Trophoblast cell (in vitro differentiated cells and primary cell): ENCODE measurements at regions not wholly inside any gene's neighbourhood (a gene's known extent, or its start where the extent isn't known, plus 50 kb on each side); places are given as distances from the start of the nearest gene placed in this dataset.

Experiments
- DNase-seq, 2 donors: peaks; one replicate each; pipeline ENCODE4 v3.0.0-alpha.2; 2016
- H2AFZ ChIP-seq: 2 replicates; pipeline ENCODE4 v1.6.1; 2013; ENCODE audit warnings: low read length, moderate library complexity, mild to moderate bottlenecking; ENCODE audit not compliant: insufficient read depth, poor library complexity
- H2AK5ac ChIP-seq: 2 replicates; pipeline ENCODE4 v1.6.1; 2013; ENCODE audit warnings: mild to moderate bottlenecking, low read length
- H2BK120ac ChIP-seq: 2 replicates; pipeline ENCODE4 v1.6.1; 2013; ENCODE audit warnings: low read length, mild to moderate bottlenecking, moderate library complexity; ENCODE audit not compliant: insufficient read depth, poor library complexity
- H2BK12ac ChIP-seq: 2 replicates; pipeline ENCODE4 v1.6.1; 2013; ENCODE audit warnings: mild to moderate bottlenecking, low read length, moderate library complexity
- H2BK5ac ChIP-seq: 2 replicates; pipeline ENCODE4 v1.6.1; 2013; ENCODE audit warnings: low read length, low read depth, moderate library complexity, mild to moderate bottlenecking; ENCODE audit not compliant: poor library complexity
- H3K14ac ChIP-seq: 2 replicates; pipeline ENCODE4 v1.6.1; 2013; ENCODE audit warnings: mild to moderate bottlenecking, low read length
- H3K18ac ChIP-seq: 2 replicates; pipeline ENCODE4 v1.6.1; 2013; ENCODE audit warnings: mild to moderate bottlenecking, low read length
- H3K23ac ChIP-seq: 2 replicates; pipeline ENCODE4 v1.6.1; 2013; ENCODE audit warnings: low read length
- H3K27ac ChIP-seq: 2 replicates; pipeline ENCODE4 v1.5.1; 2013; ENCODE audit warnings: low read depth, mild to moderate bottlenecking, inconsistent platforms, low read length, moderate library complexity
- H3K27me3 ChIP-seq: 2 replicates; pipeline ENCODE4 v1.6.1; 2013; ENCODE audit warnings: inconsistent platforms, mild to moderate bottlenecking, low read length, moderate library complexity; ENCODE audit not compliant: insufficient read depth
- H3K36me3 ChIP-seq, 2 experiments: 1 replicate in 1 of 2; 2 replicates in 1 of 2; pipeline ENCODE4 v1.6.1; 2013; ENCODE audit warnings: low read length in 2 of 2, mild to moderate bottlenecking in 2 of 2, moderate library complexity in 1 of 2; ENCODE audit not compliant: insufficient read depth in 2 of 2, control insufficient read depth in 1 of 2
- H3K4ac ChIP-seq: 2 replicates; pipeline ENCODE4 v1.6.1; 2013; ENCODE audit warnings: low read depth, mild to moderate bottlenecking, low read length, moderate library complexity
- H3K4me1 ChIP-seq, 2 experiments: 1 replicate in 1 of 2; 2 replicates in 1 of 2; pipeline ENCODE4 v1.6.1; 2013; ENCODE audit warnings: low read length in 2 of 2, mild to moderate bottlenecking in 2 of 2, moderate library complexity in 1 of 2; ENCODE audit not compliant: insufficient read depth in 2 of 2, control insufficient read depth in 1 of 2
- H3K4me2 ChIP-seq: 2 replicates; pipeline ENCODE4 v1.6.1; 2013; ENCODE audit warnings: inconsistent platforms, mild to moderate bottlenecking, low read length, moderate library complexity
- H3K4me3 ChIP-seq: 2 replicates; pipeline ENCODE4 v1.5.1; 2013; ENCODE audit warnings: mild to moderate bottlenecking, low read depth, low read length, inconsistent platforms
- H3K79me1 ChIP-seq: one replicate; pipeline ENCODE4 v1.6.1; 2013; ENCODE audit warnings: low read length
- H3K79me2 ChIP-seq: 2 replicates; pipeline ENCODE4 v1.6.1; 2013; ENCODE audit warnings: low read length, mild to moderate bottlenecking; ENCODE audit not compliant: control insufficient read depth, insufficient read depth, poor library complexity
- H3K9ac ChIP-seq: 2 replicates; pipeline ENCODE4 v1.6.1; 2013; ENCODE audit warnings: mild to moderate bottlenecking, low read length
- H3K9me3 ChIP-seq: 2 replicates; pipeline ENCODE4 v1.6.1; 2013; ENCODE audit warnings: low read depth, mild to moderate bottlenecking, control low read depth, inconsistent platforms, low read length; ENCODE audit not compliant: insufficient read depth
- H4K12ac ChIP-seq: 2 replicates; pipeline ENCODE4 v1.6.1; 2013; ENCODE audit warnings: low read depth, mild to moderate bottlenecking, low read length, moderate library complexity
- H4K8ac ChIP-seq: 2 replicates; pipeline ENCODE4 v1.6.1; 2013; ENCODE audit warnings: low read depth, mild to moderate bottlenecking, low read length, moderate library complexity
- H4K91ac ChIP-seq: one replicate; pipeline ENCODE4 v1.6.1; 2013; ENCODE audit warnings: low read depth, mild to moderate bottlenecking, low read length, moderate library complexity
- WGBS: extraction: QIAGEN DNeasy Blood & Tissue Kit; methylation state at CpG from one replicate; pipeline ENCODE4 v1.1.7; 2013; ENCODE audit warnings: missing lambda C conversion rate; ENCODE audit not compliant: insufficient read length, insufficient coverage; ENCODE audit errors: extremely low coverage; 5-methylcytosine and 5-hydroxymethylcytosine counted together

GRCh38 chr1:218211241-218211640 is 73.9 kb upstream of the RRP15 start:
- no peaks in the 10 kb centered on the region for H3K9me3 ChIP-seq
- no peak overlapping the region for H3K4ac ChIP-seq
- no peak overlapping the region for H4K91ac ChIP-seq
- no peak overlapping the region for H2BK12ac ChIP-seq
- H4K12ac ChIP-seq, result no peak overlapping the region
- no peak overlapping the region for H4K8ac ChIP-seq
- peak in 1 of 2 donors; percentile 46 for DNase-seq
- H2AFZ ChIP-seq, result no peak overlapping the region
- H3K4me3 ChIP-seq, result no peak overlapping the region
- no peaks in the 10 kb centered on the region for H3K27me3 ChIP-seq
- H2AK5ac ChIP-seq, result no peak overlapping the region
- H2BK120ac ChIP-seq, result no peak overlapping the region
- H3K36me3 ChIP-seq, result no peaks in the 10 kb centered on the region
- H3K79me1 ChIP-seq, result no peaks in the 10 kb centered on the region
- no peak overlapping the region for H3K4me2 ChIP-seq
- no peak overlapping the region for H3K14ac ChIP-seq
- H3K23ac ChIP-seq, result no peak overlapping the region
- no peak overlapping the region for H3K27ac ChIP-seq
- H3K9ac ChIP-seq, result no peak overlapping the region
- H3K79me2 ChIP-seq, result no peaks in the 10 kb centered on the region
- no peak overlapping the region for H3K18ac ChIP-seq
- no peaks in the 10 kb centered on the region for H3K4me1 ChIP-seq
- no peak overlapping the region for H2BK5ac ChIP-seq

DNA sequence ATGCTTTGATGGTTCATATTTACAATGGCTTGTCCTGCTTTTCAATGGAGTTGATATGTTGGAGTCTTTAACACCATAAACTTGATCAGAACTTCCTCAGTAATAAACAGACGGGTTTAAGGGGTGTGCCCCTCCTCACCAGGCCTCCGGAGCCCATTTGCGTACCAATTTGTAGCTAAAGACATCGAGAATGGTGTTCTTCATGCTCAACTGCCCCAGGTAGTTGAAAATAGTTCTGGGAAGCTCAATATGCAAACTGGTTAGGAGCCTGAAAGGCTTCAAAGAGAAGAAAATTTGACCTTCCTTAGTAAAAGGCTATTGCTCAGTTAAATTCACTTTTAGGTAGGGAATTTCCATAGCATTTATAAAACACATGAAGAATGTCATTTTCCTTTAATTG is 68.1 kb upstream of the RRP15 start:
- Histone ChIP-seq H3K27me3 (no peaks in the 10 kb centered on the region), H3K79me1 (no peaks in the 10 kb centered on the region), H3K79me2 (no peaks in the 10 kb centered on the region), H3K4me1 (no peaks in the 10 kb centered on the region), H2BK120ac (no peak overlapping the region), H4K12ac (no peak overlapping the region), H3K36me3 (no peaks in the 10 kb centered on the region), H2AK5ac (no peak overlapping the region), H3K9ac (no peak overlapping the region), H2BK12ac (no peak overlapping the region), H3K4me3 (no peak overlapping the region), H3K4ac (no peak overlapping the region), H2BK5ac (no peak overlapping the region), H4K91ac (no peak overlapping the region), H3K4me2 (no peak overlapping the region), H4K8ac (no peak overlapping the region), H3K18ac (no peak overlapping the region), H2AFZ (no peak overlapping the region), H3K14ac (no peak overlapping the region), H3K23ac (no peak overlapping the region), H3K9me3 (no peaks in the 10 kb centered on the region), H3K27ac (no peak overlapping the region)
- no peak for DNase-seq
- WGBS, result no CpG with 5 or more reads among the region's 4 CpGs

GRCh38 chr1:218219460-218219859 is 65.6 kb upstream of the RRP15 start:
- H3K4ac ChIP-seq, result no peak overlapping the region
- H3K9ac ChIP-seq, result no peak overlapping the region
- no peak overlapping the region for H4K8ac ChIP-seq
- no peaks in the 10 kb centered on the region for H3K79me1 ChIP-seq
- no peak overlapping the region for H3K23ac ChIP-seq
- H3K27me3 ChIP-seq, result no peaks in the 10 kb centered on the region
- H3K14ac ChIP-seq, result no peak overlapping the region
- H3K36me3 ChIP-seq, result no peaks in the 10 kb centered on the region
- H3K9me3 ChIP-seq, result no peaks in the 10 kb centered on the region
- no peaks in the 10 kb centered on the region for H3K4me1 ChIP-seq
- no peak overlapping the region for H2AFZ ChIP-seq
- no peak overlapping the region for H3K27ac ChIP-seq
- no peak overlapping the region for H2BK12ac ChIP-seq
- no peak overlapping the region for H2BK5ac ChIP-seq
- DNase-seq, result no peak
- H2BK120ac ChIP-seq, result no peak overlapping the region
- no peaks in the 10 kb centered on the region for H3K79me2 ChIP-seq
- no peak overlapping the region for H3K18ac ChIP-seq
- no peak overlapping the region for H3K4me2 ChIP-seq
- H3K4me3 ChIP-seq, result no peak overlapping the region
- no peak overlapping the region for H4K12ac ChIP-seq
- no peak overlapping the region for H4K91ac ChIP-seq
- H2AK5ac ChIP-seq, result no peak overlapping the region
- WGBS, result no CpG with 5 or more reads among the region's 2 CpGs

DNA sequence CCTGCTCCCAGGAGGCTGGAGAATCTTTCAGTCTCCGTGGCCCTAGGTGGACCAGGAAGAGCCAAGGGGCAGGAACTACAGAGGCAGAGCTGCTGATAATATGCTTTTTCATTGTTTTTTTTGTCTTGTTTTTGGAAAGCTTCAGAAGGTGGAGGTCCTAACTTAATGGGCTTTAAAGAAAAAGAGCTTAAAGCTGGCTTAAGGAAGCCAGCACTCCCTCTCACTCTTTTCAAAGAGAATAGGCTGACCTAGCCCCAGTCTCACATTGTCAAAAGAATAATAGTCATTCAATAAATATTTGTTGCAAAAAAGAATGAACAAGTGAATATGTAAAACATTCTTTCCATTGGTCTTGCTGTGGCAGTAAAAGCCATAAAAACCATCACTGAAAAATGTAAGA is 61.0 kb upstream of the RRP15 start:
- H2AFZ ChIP-seq, result no peak overlapping the region
- H4K91ac ChIP-seq, result no peak overlapping the region
- no peaks in the 10 kb centered on the region for H3K36me3 ChIP-seq

More for the DNA sequence above, 61.0 kb upstream of the RRP15 start:
- Histone ChIP-seq H3K4ac (no peak overlapping the region), H3K4me1 (no peaks in the 10 kb centered on the region), H2AK5ac (no peak overlapping the region), H3K18ac (no peak overlapping the region), H3K79me1 (no peaks in the 10 kb centered on the region), H3K9me3 (no peaks in the 10 kb centered on the region), H3K79me2 (no peaks in the 10 kb centered on the region), H4K8ac (no peak overlapping the region), H2BK5ac (no peak overlapping the region), H2BK120ac (no peak overlapping the region), H2BK12ac (no peak overlapping the region), H3K27me3 (no peaks in the 10 kb centered on the region), H3K14ac (no peak overlapping the region), H3K9ac (no peak overlapping the region), H3K27ac (no peak overlapping the region), H3K4me3 (no peak overlapping the region), H3K23ac (no peak overlapping the region), H3K4me2 (no peak overlapping the region), H4K12ac (no peak overlapping the region)
- DNase-seq, result no peak
- no CpG with 5 or more reads among the region's 1 CpG for WGBS
